ENCODE measurements at regions not wholly inside any gene's neighbourhood (a gene's known extent, or its start where the extent isn't known, plus 50 kb on each side); places are given as distances from the start of the nearest gene placed in this dataset.

DNA sequence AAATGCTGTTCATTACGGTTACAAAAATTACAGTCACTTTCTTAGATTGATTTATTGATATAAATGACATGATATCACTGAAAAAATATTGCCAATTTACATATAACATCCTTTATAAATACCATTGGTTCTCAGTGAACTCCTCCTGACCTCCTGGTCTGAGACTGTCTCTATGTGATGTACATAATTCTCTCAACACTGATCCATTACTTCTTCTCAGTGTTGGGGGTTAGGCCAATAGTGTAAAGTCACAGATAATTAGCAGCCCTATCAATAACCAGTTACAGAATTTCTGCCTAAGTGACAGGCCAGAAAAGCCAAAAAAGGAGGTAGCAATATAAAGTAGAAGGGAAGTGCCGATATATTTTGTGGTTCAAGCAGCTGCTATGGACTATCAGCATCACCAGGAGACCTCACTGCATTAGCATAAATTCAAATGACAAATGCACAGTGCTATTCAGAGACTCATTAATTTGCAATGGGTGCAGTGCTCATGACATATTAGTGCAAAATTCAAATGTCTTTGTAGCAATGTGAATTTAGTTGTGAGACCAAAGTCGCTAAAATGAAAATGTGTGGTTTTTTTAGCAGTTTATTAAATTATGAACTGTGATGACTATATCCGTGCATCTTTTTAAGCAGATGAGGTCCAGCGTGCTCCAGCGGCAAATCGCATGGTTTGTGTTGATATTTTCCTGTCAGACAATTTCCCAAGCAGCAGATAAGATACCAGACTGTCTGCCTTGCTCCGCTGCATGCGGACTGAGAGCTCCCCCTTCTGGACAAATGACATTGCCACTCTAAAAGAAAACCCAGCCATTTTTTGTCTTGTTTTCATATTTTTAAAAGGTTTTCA, 144.6 kb downstream of the CETN3 start:
- TF ChIP-seq, protein P1, sequence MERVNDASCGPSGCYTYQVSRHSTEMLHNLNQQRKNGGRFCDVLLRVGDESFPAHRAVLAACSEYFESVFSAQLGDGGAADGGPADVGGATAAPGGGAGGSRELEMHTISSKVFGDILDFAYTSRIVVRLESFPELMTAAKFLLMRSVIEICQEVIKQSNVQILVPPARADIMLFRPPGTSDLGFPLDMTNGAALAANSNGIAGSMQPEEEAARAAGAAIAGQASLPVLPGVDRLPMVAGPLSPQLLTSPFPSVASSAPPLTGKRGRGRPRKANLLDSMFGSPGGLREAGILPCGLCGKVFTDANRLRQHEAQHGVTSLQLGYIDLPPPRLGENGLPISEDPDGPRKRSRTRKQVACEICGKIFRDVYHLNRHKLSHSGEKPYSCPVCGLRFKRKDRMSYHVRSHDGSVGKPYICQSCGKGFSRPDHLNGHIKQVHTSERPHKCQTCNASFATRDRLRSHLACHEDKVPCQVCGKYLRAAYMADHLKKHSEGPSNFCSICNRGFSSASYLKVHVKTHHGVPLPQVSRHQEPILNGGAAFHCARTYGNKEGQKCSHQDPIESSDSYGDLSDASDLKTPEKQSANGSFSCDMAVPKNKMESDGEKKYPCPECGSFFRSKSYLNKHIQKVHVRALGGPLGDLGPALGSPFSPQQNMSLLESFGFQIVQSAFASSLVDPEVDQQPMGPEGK (CRISPR knock-in tag; IDR thresholded peaks at IDR 0.05; ENCODE audit: borderline replicate concordance) = no peak
- TF ChIP-seq ZNF70 (CRISPR knock-in tag; IDR thresholded peaks at IDR 0.05) = no peak
- TF ChIP-seq ISL1 (CRISPR knock-in tag; IDR thresholded peaks at IDR 0.05) = no peak
- no peak for TF ChIP-seq ARNTL (CRISPR knock-in tag; IDR thresholded peaks at IDR 0.05; ENCODE audit: borderline replicate concordance, low read depth)
- no peak for TF ChIP-seq SNAI2 (CRISPR knock-in tag; IDR thresholded peaks at IDR 0.05)
- no peak for TF ChIP-seq CREB5 (CRISPR knock-in tag; IDR thresholded peaks at IDR 0.05; ENCODE audit: low read depth)
- TF ChIP-seq OSR1 (CRISPR knock-in tag; IDR thresholded peaks at IDR 0.05) = no peak
- no peak for TF ChIP-seq ZFP3 (CRISPR knock-in tag; IDR thresholded peaks at IDR 0.05)
- no peak for TF ChIP-seq BACH2 (CRISPR knock-in tag; IDR thresholded peaks at IDR 0.05; ENCODE audit: borderline replicate concordance)
- TF ChIP-seq ZFP30 (CRISPR knock-in tag; IDR thresholded peaks at IDR 0.05) = no peak
- no peak for TF ChIP-seq PPARA (CRISPR knock-in tag; IDR thresholded peaks at IDR 0.05; ENCODE audit: borderline replicate concordance)
- no peak for TF ChIP-seq TOX (CRISPR knock-in tag; IDR thresholded peaks at IDR 0.05; ENCODE audit: borderline replicate concordance)
- TF ChIP-seq CSDC2 (CRISPR knock-in tag; IDR thresholded peaks at IDR 0.05) = no peak
- no peak for TF ChIP-seq ESRRG (CRISPR knock-in tag; IDR thresholded peaks at IDR 0.05)
- no peak for TF ChIP-seq ZNF565 (CRISPR knock-in tag; conservative IDR thresholded peaks at IDR 0.05; ENCODE audit: low read depth)
- TF ChIP-seq TSHZ2 (CRISPR knock-in tag; IDR thresholded peaks at IDR 0.05) = no peak
- TF ChIP-seq TCF4 (CRISPR knock-in tag; IDR thresholded peaks at IDR 0.05; ENCODE audit: borderline replicate concordance) = no peak
- TF ChIP-seq CSRNP3 (CRISPR knock-in tag; IDR thresholded peaks at IDR 0.05) = no peak
- TF ChIP-seq RARB (CRISPR knock-in tag; IDR thresholded peaks at IDR 0.05) = no peak
- TF ChIP-seq GLIS3 (CRISPR knock-in tag; IDR thresholded peaks at IDR 0.05) = no peak
- peak; percentile 91 for ATAC-seq

GRCh38 chr5:90263102-90263820, 146.3 kb downstream of the CETN3 start:
- ATAC-seq = no peak
- TF ChIP-seq TSHZ2 (CRISPR knock-in tag; IDR thresholded peaks at IDR 0.05) (no peak), CREB5 (CRISPR knock-in tag; IDR thresholded peaks at IDR 0.05; ENCODE audit: low read depth) (no peak)
